Fibroblast of lung (primary cell): ENCODE measurements at regions not wholly inside any gene's neighbourhood (a gene's known extent, or its start where the extent isn't known, plus 50 kb on each side); places are given as distances from the start of the nearest gene placed in this dataset.
A peak's percentile ranks its signal among the peaks of the same experiment; 100 is the strongest.

Experiments
- DNase-seq, 2 donors: peaks; one replicate each; pipeline versions ENCODE4 v3.0.0 to v3.0.0-alpha.2; 2010; ENCODE audit warnings: low read depth in 2 of 2
- H2AFZ ChIP-seq: 2 replicates; pipeline ENCODE4 v1.5.1; 2012; ENCODE audit warnings: low read length, control low read depth, inconsistent platforms
- H3K27ac ChIP-seq: 2 replicates; pipeline ENCODE4 v1.5.1; 2011; ENCODE audit warnings: low read length, control low read depth; ENCODE audit not compliant: insufficient read depth
- H3K27me3 ChIP-seq: 2 replicates; pipeline ENCODE4 v1.5.1; 2011; ENCODE audit warnings: mild to moderate bottlenecking, low read length; ENCODE audit not compliant: control insufficient read depth, insufficient read depth
- H3K36me3 ChIP-seq: 2 replicates; pipeline ENCODE4 v1.5.1; 2011; ENCODE audit warnings: low read length; ENCODE audit not compliant: control insufficient read depth, insufficient read depth
- H3K4me1 ChIP-seq: 2 replicates; pipeline ENCODE4 v1.5.1; 2011; ENCODE audit warnings: low read length; ENCODE audit not compliant: control insufficient read depth, insufficient read depth; ENCODE audit errors: extremely low read depth
- H3K4me2 ChIP-seq: 2 replicates; pipeline ENCODE4 v1.5.1; 2011; ENCODE audit warnings: low read length, control low read depth; ENCODE audit not compliant: insufficient read depth; ENCODE audit errors: extremely low read depth
- H3K4me3 ChIP-seq, 4 experiments: fragments of 200-600 bp in 1 of 4; sonication (generic) in 1 of 4; replicated peaks in 1 of 4; 2 replicates each; pipeline ENCODE4 v1.5.1; 2011 to 2016; ENCODE audit warnings: low read length in 4 of 4, low read depth in 3 of 4, mild to moderate bottlenecking in 3 of 4, control low read depth in 2 of 4, inconsistent platforms in 1 of 4, mixed read lengths in 1 of 4; ENCODE audit not compliant: insufficient read depth in 1 of 4; ENCODE audit errors: control extremely low read depth in 1 of 4
- H3K79me2 ChIP-seq: 2 replicates; pipeline ENCODE4 v1.5.1; 2012; ENCODE audit warnings: mild to moderate bottlenecking, low read length, inconsistent platforms; ENCODE audit not compliant: control insufficient read depth, insufficient read depth
- H3K9ac ChIP-seq: 2 replicates; pipeline ENCODE4 v1.5.1; 2011; ENCODE audit warnings: mild to moderate bottlenecking, low read length, control low read depth; ENCODE audit not compliant: insufficient read depth
- H3K9me3 ChIP-seq: 2 replicates; pipeline ENCODE4 v1.5.1; 2012; ENCODE audit warnings: low read depth, low read length; ENCODE audit not compliant: control insufficient read depth, insufficient read depth
- H4K20me1 ChIP-seq: 2 replicates; pipeline ENCODE4 v1.5.1; 2011; ENCODE audit warnings: low read length; ENCODE audit not compliant: control insufficient read depth, insufficient read depth; ENCODE audit errors: extremely low read depth
- CTCF ChIP-seq, 2 donors: IDR thresholded peaks in 1 of 2; conservative IDR thresholded peaks in 1 of 2; 1 replicate in 1 of 2; 2 replicates in 1 of 2; pipeline ENCODE4 v1.5.1; 2011 to 2012; ENCODE audit warnings: low read length in 2 of 2, control low read depth in 1 of 2, inconsistent platforms in 1 of 2, low read depth in 1 of 2, mild to moderate bottlenecking in 1 of 2
- EZH2 ChIP-seq: IDR thresholded peaks from 2 replicates; pipeline ENCODE4 v1.5.1; 2012; ENCODE audit warnings: low read length, control low read depth, mild to moderate bottlenecking; ENCODE audit errors: missing control alignments

- Histone ChIP-seq H3K4me1 (no peaks in the 10 kb centered on the region), H2AFZ (no peak overlapping the region), H3K9ac (no peak overlapping the region), H3K27me3 (no peaks in the 10 kb centered on the region), H3K36me3 (no peaks in the 10 kb centered on the region), H3K27ac (no peak overlapping the region), H4K20me1 (no peaks in the 10 kb centered on the region), H3K4me3 (no peak overlapping the region), H3K9me3 (no peaks in the 10 kb centered on the region), H3K4me2 (no peak overlapping the region), H3K79me2 (no peaks in the 10 kb centered on the region)
- TF ChIP-seq EZH2 (no peak), CTCF (conservative IDR thresholded peaks at IDR 0.05 in 1 of 2, IDR thresholded peaks at IDR 0.05 in 1 of 2; ENCODE audit: low read depth in 1 of 2, low read length in 2 of 2) (no peak)
- DNase-seq = peak in 1 of 2 donors; percentile 43
Measured at GRCh38 chr6:16854986-16855385, 93.7 kb upstream of the ATXN1 start.

- H3K9ac ChIP-seq = no peak overlapping the region
- H4K20me1 ChIP-seq = no peaks in the 10 kb centered on the region
- H3K27ac ChIP-seq = no peak overlapping the region
- no peaks in the 10 kb centered on the region for H3K27me3 ChIP-seq
- no peak overlapping the region for H2AFZ ChIP-seq
- no peaks in the 10 kb centered on the region for H3K36me3 ChIP-seq
- no peaks in the 10 kb centered on the region for H3K79me2 ChIP-seq
- H3K4me1 ChIP-seq = no peaks in the 10 kb centered on the region
- H3K9me3 ChIP-seq = no peaks in the 10 kb centered on the region
- no peak overlapping the region for H3K4me2 ChIP-seq
- TF ChIP-seq CTCF (conservative IDR thresholded peaks at IDR 0.05 in 1 of 2, IDR thresholded peaks at IDR 0.05 in 1 of 2; ENCODE audit: low read depth in 1 of 2, low read length in 2 of 2) (no peak), EZH2 (no peak)
- no peak overlapping the region for H3K4me3 ChIP-seq
- DNase-seq = no peak
Measured at GRCh38 chr6:16852671-16853070, 91.4 kb upstream of the ATXN1 start.

GRCh38 chr6:16851758-16852157, 90.5 kb upstream of the ATXN1 start:
- H3K9me3 ChIP-seq = no peaks in the 10 kb centered on the region
- no peak overlapping the region for H2AFZ ChIP-seq
- no peaks in the 10 kb centered on the region for H3K36me3 ChIP-seq
- TF ChIP-seq EZH2 = no peak
- peak; percentile 12 to 26 for DNase-seq
- no peaks in the 10 kb centered on the region for H3K79me2 ChIP-seq
- H3K4me2 ChIP-seq = no peak overlapping the region
- H4K20me1 ChIP-seq = no peaks in the 10 kb centered on the region
- no peak overlapping the region for H3K27ac ChIP-seq
- no peaks in the 10 kb centered on the region for H3K27me3 ChIP-seq
- H3K4me3 ChIP-seq = no peak overlapping the region
- no peaks in the 10 kb centered on the region for H3K4me1 ChIP-seq
- no peak overlapping the region for H3K9ac ChIP-seq
